ENCODE measurements at regions not wholly inside any gene's neighbourhood (a gene's known extent, or its start where the extent isn't known, plus 50 kb on each side); places are given as distances from the start of the nearest gene placed in this dataset.
"Not testable (repeated sequence)": the region's sequence is repeated elsewhere in the genome, so short reads cannot be mapped to it uniquely, and the experiment has no call there.

GRCh38 chr5:127133071-127133470 is 59.8 kb upstream of the C5orf63 start:
- H3K9me3 Mint-ChIP-seq: no peaks in the 10 kb centered on the region
- DNase-seq (ENCODE audit: low spot score in 2 of 2) (no peak), ATAC-seq (no peak)
- H3K36me3 Mint-ChIP-seq: no peaks in the 10 kb centered on the region
- H3K27ac Mint-ChIP-seq: no peak overlapping the region

GRCh38 chr5:127136908-127137307 is 63.6 kb upstream of the C5orf63 start:
- Mint-ChIP-seq H3K36me3 (no peaks in the 10 kb centered on the region), H3K27ac (no peak overlapping the region), H3K9me3 (no peaks in the 10 kb centered on the region)
- ATAC-seq (no peak), DNase-seq (ENCODE audit: low spot score in 2 of 2) (no peak)

DNA sequence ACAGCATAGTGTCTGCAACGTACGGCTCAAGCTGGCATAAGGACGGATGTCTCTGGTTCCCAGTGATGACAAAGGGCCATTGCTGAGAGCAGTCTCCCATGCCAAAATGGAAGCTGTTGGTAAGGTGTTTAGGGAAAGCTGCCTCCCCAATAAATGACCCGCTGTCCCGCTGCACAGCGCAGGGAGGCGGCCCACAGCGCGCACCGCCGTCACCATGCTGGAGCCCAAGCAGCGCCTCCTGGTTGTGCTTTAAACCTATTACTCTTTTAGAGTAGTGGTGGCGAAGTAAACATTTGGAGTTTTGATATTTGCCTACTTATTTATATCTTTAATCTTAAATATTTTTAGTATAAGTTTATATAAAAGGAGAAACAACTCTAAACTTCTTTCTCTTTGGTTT is 70.4 kb upstream of the C5orf63 start:
- DNase-seq (ENCODE audit: low spot score in 2 of 2) (no peak), ATAC-seq (no peak)
- no peak overlapping the region for H3K27ac Mint-ChIP-seq
- H3K9me3 Mint-ChIP-seq: peaks cover 0 to 5% of the 10 kb centered on the region in 2 donors
- H3K36me3 Mint-ChIP-seq: no peaks in the 10 kb centered on the region

DNA sequence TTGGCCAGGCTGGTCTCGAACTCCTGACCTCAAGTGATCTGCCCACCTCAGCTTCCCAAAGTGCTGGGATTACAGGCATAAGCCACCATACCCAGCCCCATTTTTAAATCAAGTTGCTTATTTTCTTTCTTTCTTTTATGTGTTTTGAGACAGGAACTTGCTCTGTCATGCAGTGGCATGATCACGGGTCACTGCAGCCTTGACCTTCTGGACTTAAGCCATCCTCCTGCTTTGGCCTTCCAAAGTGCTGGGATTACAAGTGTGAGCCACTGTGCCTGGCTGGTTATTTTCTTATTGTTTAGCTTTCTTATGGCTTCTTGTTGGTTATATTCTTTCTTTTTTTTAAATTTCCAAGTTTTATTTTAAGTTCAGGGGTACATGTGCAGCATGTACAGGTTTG is 79.7 kb upstream of the C5orf63 start:
- DNase-seq (ENCODE audit: low spot score in 2 of 2): no peak
- Mint-ChIP-seq H3K36me3 (peaks cover 10 to 11% of the 10 kb centered on the region in 2 donors), H3K9me3 (peaks cover 11 to 12% of the 10 kb centered on the region in 2 donors), H3K27ac (no peak overlapping the region)
- no peak for ATAC-seq

DNA sequence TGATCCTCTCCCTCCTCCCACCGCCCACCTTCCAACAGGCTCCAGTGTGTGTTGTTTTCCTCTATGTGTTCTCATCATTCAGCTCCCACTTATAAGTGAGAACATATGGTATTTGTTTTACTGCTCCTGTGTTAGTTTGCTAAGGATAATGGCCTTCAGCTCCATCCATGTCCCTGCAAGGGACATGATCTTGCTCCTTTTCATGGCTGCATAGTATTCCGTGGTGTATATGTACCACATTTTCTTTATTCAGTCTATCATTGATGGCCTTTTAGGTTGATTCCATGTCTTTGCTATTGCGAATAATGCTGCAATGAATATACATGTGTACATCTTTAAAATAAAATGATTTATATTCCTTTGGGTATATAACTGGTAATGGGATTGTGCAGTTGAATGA is 80.2 kb upstream of the C5orf63 start:
- H3K9me3 Mint-ChIP-seq: peaks cover 12 to 13% of the 10 kb centered on the region in 2 donors
- DNase-seq (ENCODE audit: low spot score in 2 of 2): no peak
- H3K27ac Mint-ChIP-seq: no peak overlapping the region
- H3K36me3 Mint-ChIP-seq: peaks cover 11 to 12% of the 10 kb centered on the region in 2 donors
- ATAC-seq: no peak

DNA sequence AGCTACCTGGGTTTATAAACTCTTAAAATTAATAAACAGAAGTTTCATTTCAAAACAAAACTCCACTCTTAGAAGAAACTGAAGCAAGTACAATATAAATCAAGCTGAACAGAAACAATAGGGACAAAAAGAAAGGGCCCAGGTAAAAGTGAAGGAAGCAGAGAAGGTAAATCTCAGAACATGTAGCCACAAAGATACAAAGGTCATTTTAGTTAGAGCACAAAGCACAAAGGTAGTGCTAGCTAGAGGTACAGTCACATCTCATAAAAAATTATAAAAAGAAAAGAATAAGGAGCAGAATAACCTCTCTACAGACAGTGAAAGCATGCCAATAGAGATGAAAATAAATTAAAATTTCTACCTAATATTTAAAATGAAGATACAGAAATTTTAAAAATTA is 90.4 kb upstream of the C5orf63 start:
- Mint-ChIP-seq H3K27ac (no peak overlapping the region), H3K36me3 (no peaks in the 10 kb centered on the region), H3K9me3 (peaks cover 0 to 2% of the 10 kb centered on the region in 2 donors)
- no peak for ATAC-seq
- no peak for DNase-seq (ENCODE audit: low spot score in 2 of 2)

- DNase-seq (ENCODE audit: low spot score in 2 of 2) (no peak), ATAC-seq (no peak)
- Mint-ChIP-seq H3K36me3 (no peaks in the 10 kb centered on the region), H3K9me3 (peaks cover 4 to 14% of the 10 kb centered on the region in 2 donors), H3K27ac (no peak overlapping the region)
Observed at GRCh38 chr5:127170918-127171600, 97.8 kb upstream of the C5orf63 start.

DNA sequence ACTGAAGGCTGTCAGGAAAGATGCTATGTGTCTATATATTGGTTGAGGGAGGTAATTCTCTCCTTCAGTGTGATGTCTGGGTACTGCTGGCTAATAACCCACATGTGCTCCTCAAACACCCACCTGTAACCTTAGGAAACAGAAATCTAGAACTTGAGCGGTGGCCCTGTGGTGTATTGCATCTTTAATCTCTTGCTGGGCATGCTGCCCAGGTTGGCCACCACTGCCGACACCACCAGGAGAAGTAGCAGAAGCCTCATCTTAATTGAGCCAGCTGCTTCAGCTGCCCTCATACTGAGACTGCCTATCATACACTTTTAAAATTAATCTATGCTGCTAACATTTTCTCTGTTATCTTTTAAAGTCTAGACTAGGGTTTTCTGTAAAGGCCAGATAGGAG is 103.5 kb upstream of the C5orf63 start:
- DNase-seq (ENCODE audit: low spot score in 2 of 2) (no peak), ATAC-seq (no peak)
- peaks cover 0 to 4% of the 10 kb centered on the region in 2 donors for H3K36me3 Mint-ChIP-seq
- no peak overlapping the region for H3K27ac Mint-ChIP-seq
- H3K9me3 Mint-ChIP-seq: peaks cover 4 to 14% of the 10 kb centered on the region in 2 donors

DNA sequence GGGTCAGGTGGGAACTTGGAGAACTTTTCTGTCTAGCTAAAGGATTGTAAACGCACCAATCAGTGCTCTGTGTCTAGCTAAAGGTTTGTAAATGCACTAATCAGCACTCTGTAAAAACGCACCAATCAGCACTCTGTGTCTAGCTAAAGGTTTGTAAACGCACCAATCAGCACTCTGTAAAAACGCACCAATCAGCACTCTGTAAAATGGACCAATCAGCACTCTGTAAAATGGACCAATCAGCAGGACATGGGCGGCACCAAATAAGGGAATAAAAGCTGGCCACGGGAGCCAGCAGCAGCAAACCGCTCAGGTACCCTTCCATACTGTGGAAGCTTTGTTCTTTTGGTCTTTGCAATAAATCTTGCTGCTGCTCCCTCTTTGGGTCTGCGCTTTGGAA is 108.0 kb upstream of the MEGF10 start:
- not testable (repeated sequence) for H3K27ac Mint-ChIP-seq; ATAC-seq; H3K36me3 Mint-ChIP-seq; H3K9me3 Mint-ChIP-seq; DNase-seq (ENCODE audit: low spot score in 2 of 2)

- Mint-ChIP-seq H3K9me3 (no peaks in the 10 kb centered on the region), H3K27ac (no peak overlapping the region), H3K36me3 (no peaks in the 10 kb centered on the region)
- DNase-seq (ENCODE audit: low spot score in 2 of 2) (no peak), ATAC-seq (no peak)
Observed at GRCh38 chr5:127183332-127183731, 107.3 kb upstream of the MEGF10 start.

- H3K9me3 Mint-ChIP-seq: no peaks in the 10 kb centered on the region
- no peaks in the 10 kb centered on the region for H3K36me3 Mint-ChIP-seq
- DNase-seq (ENCODE audit: low spot score in 2 of 2) (no peak), ATAC-seq (no peak)
- no peak overlapping the region for H3K27ac Mint-ChIP-seq
Observed at GRCh38 chr5:127184851-127185250, 105.7 kb upstream of the MEGF10 start.

GRCh38 chr5:127186657-127187056 is 103.9 kb upstream of the MEGF10 start:
- DNase-seq (ENCODE audit: low spot score in 2 of 2) (no peak), ATAC-seq (no peak)
- H3K27ac Mint-ChIP-seq: no peak overlapping the region
- H3K36me3 Mint-ChIP-seq: no peaks in the 10 kb centered on the region
- H3K9me3 Mint-ChIP-seq: no peaks in the 10 kb centered on the region

GRCh38 chr5:127187706-127188105 is 102.9 kb upstream of the MEGF10 start:
- Mint-ChIP-seq H3K36me3 (no peaks in the 10 kb centered on the region), H3K9me3 (no peaks in the 10 kb centered on the region), H3K27ac (no peak overlapping the region)
- DNase-seq (ENCODE audit: low spot score in 2 of 2) (no peak), ATAC-seq (no peak)

DNA sequence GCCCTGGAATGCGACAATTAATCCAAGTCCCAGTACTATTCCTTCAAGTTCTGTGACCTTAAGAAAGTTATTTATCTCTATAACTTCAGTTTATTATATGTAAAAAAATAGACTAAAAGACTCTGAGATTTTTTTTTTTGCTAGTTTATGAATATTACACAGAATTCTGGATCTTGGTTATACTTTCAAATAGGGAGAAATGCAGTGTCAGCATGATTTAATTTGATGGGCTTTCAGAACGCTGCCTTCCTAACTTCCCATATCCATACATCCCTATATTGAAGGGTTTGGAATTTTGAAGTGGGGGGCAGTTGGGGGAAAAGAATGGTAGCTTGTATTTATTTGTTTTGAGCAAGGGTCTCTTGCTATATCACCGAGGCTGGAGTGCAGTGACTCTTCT is 98.4 kb upstream of the MEGF10 start:
- Mint-ChIP-seq H3K27ac (no peak overlapping the region), H3K9me3 (no peaks in the 10 kb centered on the region), H3K36me3 (no peaks in the 10 kb centered on the region)
- DNase-seq (ENCODE audit: low spot score in 2 of 2) (no peak), ATAC-seq (no peak)

- DNase-seq (ENCODE audit: low spot score in 2 of 2) (no peak), ATAC-seq (no peak)
- no peaks in the 10 kb centered on the region for H3K9me3 Mint-ChIP-seq
- no peak overlapping the region for H3K27ac Mint-ChIP-seq
- no peaks in the 10 kb centered on the region for H3K36me3 Mint-ChIP-seq
Observed at GRCh38 chr5:127192836-127193338, 97.7 kb upstream of the MEGF10 start.

DNA sequence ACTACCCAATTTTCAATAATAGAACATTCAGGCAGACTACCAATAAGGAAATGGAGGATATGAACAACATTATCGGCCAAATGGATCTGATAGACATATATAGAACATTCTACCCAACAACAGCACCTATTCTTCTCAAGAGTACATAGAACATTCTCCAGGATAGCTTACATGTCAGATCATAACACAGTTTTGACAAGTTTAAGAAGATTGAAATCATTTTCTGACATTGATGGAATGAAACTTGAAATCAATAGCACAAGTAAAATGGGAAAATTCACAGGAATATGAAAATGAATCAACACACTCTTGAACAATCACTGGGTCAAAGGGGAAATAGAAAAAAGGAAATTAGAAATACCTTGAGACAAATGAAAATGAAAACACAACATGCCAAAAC is 94.6 kb upstream of the MEGF10 start:
- no peak for DNase-seq (ENCODE audit: low spot score in 2 of 2)
- peaks cover 0 to 6% of the 10 kb centered on the region in 2 donors for H3K36me3 Mint-ChIP-seq
- H3K27ac Mint-ChIP-seq: no peak overlapping the region
- peaks cover 5% of the 10 kb centered on the region in 2 donors for H3K9me3 Mint-ChIP-seq
- no peak for ATAC-seq

- H3K36me3 Mint-ChIP-seq; DNase-seq (ENCODE audit: low spot score in 2 of 2); H3K9me3 Mint-ChIP-seq; ATAC-seq; H3K27ac Mint-ChIP-seq: not testable (repeated sequence)
Observed at GRCh38 chr5:127197402-127198167, 93.0 kb upstream of the MEGF10 start.

GRCh38 chr5:127202738-127203137 is 87.9 kb upstream of the MEGF10 start:
- H3K27ac Mint-ChIP-seq; H3K36me3 Mint-ChIP-seq; DNase-seq (ENCODE audit: low spot score in 2 of 2); ATAC-seq; H3K9me3 Mint-ChIP-seq: not testable (repeated sequence)

Measured in activated naive CD4-positive, alpha-beta T cell treated with anti-CD3 and anti-CD28 coated beads, Interleukin-2, amount 50 U/mL, for 72 hours (primary cell).